Heart left ventricle (tissue), 13 donors: ENCODE measurements at regions not wholly inside any gene's neighbourhood (a gene's known extent, or its start where the extent isn't known, plus 50 kb on each side); places are given as distances from the start of the nearest gene placed in this dataset.

Source experiments
- CTCF ChIP-seq, 12 donors: fragments of 200-600 bp; sonication (generic) in 4 of 12; IDR thresholded peaks; one replicate each; pipeline versions ENCODE4 v1.5.0 to v1.8.0; 2018 to 2022; ENCODE audit warnings: antibody characterized with exemption in 12 of 12, mild to moderate bottlenecking in 5 of 12
- POLR2A ChIP-seq, 2 donors: fragments of 450-650 bp; IDR thresholded peaks; one replicate each; pipeline ENCODE4 v1.6.1; 2017; ENCODE audit warnings: antibody characterized with exemption in 2 of 2, mild to moderate bottlenecking in 2 of 2, moderate library complexity in 2 of 2
- donor health status: ischemic (EF 13 %, LVEDD 7.1; RV severe dilation, severe dysfunction).
- donor health status: DM: no; HTN: yes; CAD: no.
- donor health status: DM: no; HTN: no; CAD: no.
- donor health status: ischemic (EF 25% LVEDD 6.9; RV normal size, moderate dysfunction).
- donor health status: ischemic (EF 25% LVEDD 5.7; RV mildly dilated, moderate dysfunction).
- donor health status: ischemic (EF 35%, LVEDD 5.7; RV mildly dilated, moderate dysfunction).
- donor health status: nonischemic (EF 11% LVEDD 7.7; RV severe dilation, severe dysfunction).
- donor health status: DM: yes; HTN: yes; CAD: no.
- donor health status: PGD.
- donor health status: ischemic (EF 29% LVEDD 5.4; RV normal size, mild dysfunction).
- donor health status: nonischemic (EF 23%, LVEDD 6.1; RV moderate dilation, normal function).

GRCh38 chr1:90273241-90273774 lies 278.4 kb downstream of the ZNF326 start:
- TF ChIP-seq CTCF (IDR thresholded peaks at IDR 0.05), result no peak
- no peak for TF ChIP-seq POLR2A (IDR thresholded peaks at IDR 0.05)
